ENCODE measurements at regions not wholly inside any gene's neighbourhood (a gene's known extent, or its start where the extent isn't known, plus 50 kb on each side); places are given as distances from the start of the nearest gene placed in this dataset.
"Not testable (repeated sequence)": the region's sequence is repeated elsewhere in the genome, so short reads cannot be mapped to it uniquely, and the experiment has no call there.

GRCh38 chr2:91521944-91522343 is 2830.5 kb downstream of the RPIA start:
- DNase-seq (ENCODE audit: low spot score): not testable (repeated sequence)

GRCh38 chr2:91522877-91523276 is 2831.4 kb downstream of the RPIA start:
- not testable (repeated sequence) for DNase-seq (ENCODE audit: low spot score)

GRCh38 chr2:91523751-91524150 is 2832.3 kb downstream of the RPIA start:
- not testable (repeated sequence) for DNase-seq (ENCODE audit: low spot score)

- DNase-seq (ENCODE audit: low spot score): not testable (repeated sequence)
Measured at GRCh38 chr2:91525587-91525986, 2834.1 kb downstream of the RPIA start.

GRCh38 chr2:91526083-91526482 is 2834.6 kb downstream of the RPIA start:
- DNase-seq (ENCODE audit: low spot score): not testable (repeated sequence)

GRCh38 chr2:91527056-91527455 is 2835.6 kb downstream of the RPIA start:
- not testable (repeated sequence) for DNase-seq (ENCODE audit: low spot score)

- DNase-seq (ENCODE audit: low spot score): not testable (repeated sequence)
Measured at GRCh38 chr2:91527491-91528031, 2836.1 kb downstream of the RPIA start.

- DNase-seq (ENCODE audit: low spot score): not testable (repeated sequence)
Measured at GRCh38 chr2:91528361-91528760, 2836.9 kb downstream of the RPIA start.

- DNase-seq (ENCODE audit: low spot score): not testable (repeated sequence)
Measured at GRCh38 chr2:91536109-91536508, 2844.6 kb downstream of the RPIA start.

GRCh38 chr2:91536549-91537263 is 2845.2 kb downstream of the RPIA start:
- DNase-seq (ENCODE audit: low spot score): not testable (repeated sequence)

GRCh38 chr2:91549316-91549715 is 2857.8 kb downstream of the RPIA start:
- DNase-seq (ENCODE audit: low spot score): not testable (repeated sequence)

- DNase-seq (ENCODE audit: low spot score): not testable (repeated sequence)
Measured at GRCh38 chr2:91558234-91558633, 2866.8 kb downstream of the RPIA start.

- DNase-seq (ENCODE audit: low spot score): not testable (repeated sequence)
Measured at GRCh38 chr2:91559269-91559668, 2867.8 kb downstream of the RPIA start.

GRCh38 chr2:91559886-91560614 is 2868.6 kb downstream of the RPIA start:
- DNase-seq (ENCODE audit: low spot score): not testable (repeated sequence)

GRCh38 chr2:91562184-91562583 is 2870.7 kb downstream of the RPIA start:
- DNase-seq (ENCODE audit: low spot score): not testable (repeated sequence)

GRCh38 chr2:91564700-91565099 is 2873.2 kb downstream of the RPIA start:
- not testable (repeated sequence) for DNase-seq (ENCODE audit: low spot score)

GRCh38 chr2:91565689-91566430 is 2874.4 kb downstream of the RPIA start:
- DNase-seq (ENCODE audit: low spot score): not testable (repeated sequence)

- not testable (repeated sequence) for DNase-seq (ENCODE audit: low spot score)
Measured at GRCh38 chr2:91566611-91567010, 2875.1 kb downstream of the RPIA start.

GRCh38 chr2:91567546-91568335 is 2876.3 kb downstream of the RPIA start:
- DNase-seq (ENCODE audit: low spot score): not testable (repeated sequence)

- not testable (repeated sequence) for DNase-seq (ENCODE audit: low spot score)
Measured at GRCh38 chr2:91568391-91569338, 2877.2 kb downstream of the RPIA start.
